Left ventricle myocardium superior (tissue), 1 donor: ENCODE measurements at regions not wholly inside any gene's neighbourhood (a gene's known extent, or its start where the extent isn't known, plus 50 kb on each side); places are given as distances from the start of the nearest gene placed in this dataset.
"Not testable (repeated sequence)": the region's sequence is repeated elsewhere in the genome, so short reads cannot be mapped to it uniquely, and the experiment has no call there.

ENCODE experiments used
- ATAC-seq: fragments of 200-7000 bp; cut with Tn5 transposase; one replicate; pipeline ENCODE4 v1.9.1; 2020; ENCODE audit warnings: mild to moderate bottlenecking, moderate library complexity
- DNase-seq: peaks from one replicate; pipeline ENCODE4 v3.0.0-alpha.2; 2020
- intact Hi-C: fragments of 100-400 bp; cut with micrococcal nuclease; formaldehyde crosslinking; loops from one replicate; pipeline ENCODE4 v1.11.0; 2022
- donor health status: DM: no; HTN: yes; CAD: no; lungs with severe emphysema.

GRCh38 chr1:185530215-185530614 is 204.0 kb upstream of the HMCN1 start:
- DNase-seq (no peak), ATAC-seq (no peak)
- intact Hi-C loops: no loop called here

GRCh38 chr1:185529673-185530072 is 204.5 kb upstream of the HMCN1 start:
- intact Hi-C loops: no loop called here
- DNase-seq (no peak), ATAC-seq (no peak)

GRCh38 chr1:185528084-185528676 is 206.0 kb upstream of the HMCN1 start:
- ATAC-seq (peak; percentile 61), DNase-seq (no peak)
- intact Hi-C loops: no loop called here

- intact Hi-C loops: no loop called here
- DNase-seq (no peak), ATAC-seq (no peak)
Measured at GRCh38 chr1:185526344-185527307, 207.6 kb upstream of the HMCN1 start.

- no peak for DNase-seq
- intact Hi-C loops: no loop called here
- no peak for ATAC-seq
Measured at GRCh38 chr1:185520188-185520920, 203.3 kb upstream of the IVNS1ABP start.

GRCh38 chr1:185517808-185518419 is 200.9 kb upstream of the IVNS1ABP start:
- no peak for ATAC-seq
- intact Hi-C loops: no loop called here
- DNase-seq: no peak

- ATAC-seq, DNase-seq, intact Hi-C loops: not testable (repeated sequence)
Measured at GRCh38 chr1:185517301-185517700, 200.3 kb upstream of the IVNS1ABP start.

GRCh38 chr1:185515696-185516095 is 198.7 kb upstream of the IVNS1ABP start:
- intact Hi-C loops: no loop called here
- DNase-seq (no peak), ATAC-seq (no peak)

GRCh38 chr1:185514311-185514710 is 197.3 kb upstream of the IVNS1ABP start:
- intact Hi-C loops: no loop called here
- DNase-seq: no peak
- no peak for ATAC-seq

GRCh38 chr1:185512442-185512841 is 195.4 kb upstream of the IVNS1ABP start:
- no peak for ATAC-seq
- intact Hi-C loops: no loop called here
- DNase-seq: no peak

- no peak for DNase-seq
- no peak for ATAC-seq
- intact Hi-C loops: no loop called here
Measured at GRCh38 chr1:185501099-185501498, 184.1 kb upstream of the IVNS1ABP start.

- DNase-seq (no peak), ATAC-seq (no peak)
- intact Hi-C loops: no loop called here
Measured at GRCh38 chr1:185500001-185500626, 183.1 kb upstream of the IVNS1ABP start.

- intact Hi-C loops: no loop called here
- no peak for DNase-seq
- no peak for ATAC-seq
Measured at GRCh38 chr1:185498207-185498606, 181.2 kb upstream of the IVNS1ABP start.

- no peak for DNase-seq
- ATAC-seq: no peak
- intact Hi-C loops: no loop called here
Measured at GRCh38 chr1:185497177-185497576, 180.1 kb upstream of the IVNS1ABP start.

GRCh38 chr1:185495898-185496297 is 178.9 kb upstream of the IVNS1ABP start:
- ATAC-seq: no peak
- no peak for DNase-seq
- intact Hi-C loops: no loop called here

GRCh38 chr1:185495007-185495406 is 178.0 kb upstream of the IVNS1ABP start:
- intact Hi-C loops: no loop called here
- ATAC-seq (no peak), DNase-seq (no peak)

GRCh38 chr1:185492089-185492825 is 175.2 kb upstream of the IVNS1ABP start:
- intact Hi-C loops: no loop called here
- ATAC-seq (no peak), DNase-seq (no peak)

- intact Hi-C loops: no loop called here
- no peak for DNase-seq
- ATAC-seq: no peak
Measured at GRCh38 chr1:185491604-185492003, 174.6 kb upstream of the IVNS1ABP start.

- no peak for DNase-seq
Measured at GRCh38 chr1:185490924-185491323, 173.9 kb upstream of the IVNS1ABP start.

More at GRCh38 chr1:185490924-185491323, 173.9 kb upstream of the IVNS1ABP start:
- intact Hi-C loops: no loop called here
- no peak for ATAC-seq
